Transverse colon (tissue), 4 donors: ENCODE measurements at regions not wholly inside any gene's neighbourhood (a gene's known extent, or its start where the extent isn't known, plus 50 kb on each side); places are given as distances from the start of the nearest gene placed in this dataset.

Experiments
- DNase-seq: peaks from one replicate; pipeline ENCODE4 v3.0.0-alpha.2; 2019
- H3K27ac ChIP-seq, 4 donors: fragments of 200-600 bp; sonication (generic); 2 replicates each; pipeline ENCODE4 v1.5.1; 2016 to 2018; ENCODE audit warnings: inconsistent platforms in 4 of 4
- H3K27me3 ChIP-seq: fragments of 200-600 bp; sonication (generic); 2 replicates; pipeline ENCODE4 v1.5.1; 2017; ENCODE audit warnings: inconsistent platforms
- H3K36me3 ChIP-seq, 4 donors: fragments of 200-600 bp; sonication (generic); 2 replicates each; pipeline ENCODE4 v1.5.1; 2017 to 2019; ENCODE audit warnings: inconsistent platforms in 4 of 4
- H3K4me1 ChIP-seq, 4 donors: fragments of 200-600 bp; sonication (generic); 2 replicates each; pipeline ENCODE4 v1.5.1; 2017 to 2020; ENCODE audit warnings: inconsistent platforms in 4 of 4
- H3K4me3 ChIP-seq, 4 donors: fragments of 200-600 bp; sonication (generic); 1 replicate in 1 of 4; 2 replicates in 3 of 4; pipeline versions ENCODE4 v1.5.1 to v1.6.1; 2017 to 2019; ENCODE audit warnings: inconsistent platforms in 4 of 4
- H3K9me3 ChIP-seq, 2 donors: fragments of 200-600 bp; sonication (generic); 2 replicates each; pipeline ENCODE4 v1.5.1; 2017 to 2019; ENCODE audit warnings: inconsistent platforms in 2 of 2
- CTCF ChIP-seq, 5 experiments: fragments of 200-600 bp in 3 of 5; fragments of 450-650 bp in 2 of 5; sonication (generic) in 3 of 5; IDR thresholded peaks; 1 replicate in 2 of 5; 2 replicates in 3 of 5; pipeline ENCODE4 v1.5.1; 2016 to 2017; ENCODE audit warnings: antibody characterized with exemption in 5 of 5, inconsistent platforms in 3 of 5, mild to moderate bottlenecking in 2 of 5, moderate library complexity in 1 of 5
- EP300 ChIP-seq: sonication (generic); formaldehyde crosslinking; IDR thresholded peaks from one replicate; pipeline ENCODE4 v1.6.1; 2017; ENCODE audit warnings: antibody characterized with exemption, low read depth
- POLR2A ChIP-seq: fragments of 450-650 bp; IDR thresholded peaks from one replicate; pipeline ENCODE4 v1.6.1; 2016; ENCODE audit warnings: antibody characterized with exemption, mild to moderate bottlenecking, moderate library complexity
- POLR2AphosphoS5 ChIP-seq, 3 donors: sonication (generic); formaldehyde crosslinking; IDR thresholded peaks; one replicate each; pipeline ENCODE4 v1.6.1; 2016; ENCODE audit warnings: antibody characterized with exemption in 3 of 3
- WGBS, 2 donors: methylation state at CpG; one replicate each; pipeline ENCODE4 v1.1.5; 2018; ENCODE audit warnings: low coverage in 1 of 2; 5-methylcytosine and 5-hydroxymethylcytosine counted together
- in situ Hi-C, 4 donors: fragments of 200-750 bp; cut with MboI; loops; one replicate each; pipeline versions ENCODE4 v1.15.0 to v1.15.1; 2017; ENCODE audit warnings: low sequenced_read_pairs in 3 of 4, low pct_ligation_motif_present in 1 of 4, low pct_unique_long_range_greater_than_20kb in 1 of 4
- intact Hi-C: fragments of 100-400 bp; cut with DNase I; formaldehyde crosslinking; loops from one replicate; pipeline ENCODE4 v1.15.1; 2023; ENCODE audit warnings: low total_unique reads

GRCh38 chr12:76701690-76702089, 62.2 kb upstream of the ZDHHC17 start:
- in situ Hi-C loops = no loop called here
- Histone ChIP-seq H3K27me3 (no peaks in the 10 kb centered on the region), H3K36me3 (no peaks in the 10 kb centered on the region), H3K27ac (no peak overlapping the region), H3K9me3 (no peaks in the 10 kb centered on the region), H3K4me3 (no peak overlapping the region), H3K4me1 (peaks cover 0 to 4% (median 0%) of the 10 kb centered on the region in 4 donors)
- TF ChIP-seq EP300 (no peak), POLR2AphosphoS5 (IDR thresholded peaks at IDR 0.05) (no peak), POLR2A (no peak), CTCF (IDR thresholded peaks at IDR 0.05) (no peak)
- DNase-seq = no peak
- 57 to 95% methylated on average over 1 of the region's 1 CpG for WGBS, 2 donors
- intact Hi-C loops = no loop called here

- no peak for DNase-seq
- H3K9me3 ChIP-seq = no peaks in the 10 kb centered on the region
- H3K27me3 ChIP-seq = no peaks in the 10 kb centered on the region
- H3K36me3 ChIP-seq = no peaks in the 10 kb centered on the region
- no peak for TF ChIP-seq POLR2AphosphoS5 (IDR thresholded peaks at IDR 0.05)
- no peak for TF ChIP-seq CTCF (IDR thresholded peaks at IDR 0.05)
- no peak for TF ChIP-seq EP300
- no peak for TF ChIP-seq POLR2A
- intact Hi-C loops = no loop called here
- no peak overlapping the region for H3K4me3 ChIP-seq
- H3K4me1 ChIP-seq = peaks cover 0 to 5% (median 0%) of the 10 kb centered on the region in 4 donors
- 84 to 89% methylated on average over 4 of the region's 4 CpGs for WGBS, 2 donors
- in situ Hi-C loops = no loop called here
- no peak overlapping the region for H3K27ac ChIP-seq
Observed at GRCh38 chr12:76702946-76703345, 61.0 kb upstream of the ZDHHC17 start.

GRCh38 chr12:76704693-76705092, 59.2 kb upstream of the ZDHHC17 start:
- in situ Hi-C loops (no loop called here), intact Hi-C loops (no loop called here)
- TF ChIP-seq POLR2AphosphoS5 (IDR thresholded peaks at IDR 0.05) = no peak
- no peak for TF ChIP-seq CTCF (IDR thresholded peaks at IDR 0.05)
- no peak for TF ChIP-seq POLR2A
- TF ChIP-seq EP300 = no peak
- no peak for DNase-seq
- Histone ChIP-seq H3K4me3 (no peak overlapping the region), H3K9me3 (no peaks in the 10 kb centered on the region), H3K27me3 (no peaks in the 10 kb centered on the region), H3K36me3 (no peaks in the 10 kb centered on the region), H3K4me1 (peaks cover 0 to 8% (median 0%) of the 10 kb centered on the region in 4 donors), H3K27ac (no peak overlapping the region)
- WGBS, 2 donors = 92 to 95% methylated on average over 2 of the region's 2 CpGs

GRCh38 chr12:76706101-76706500, 57.8 kb upstream of the ZDHHC17 start:
- Histone ChIP-seq H3K4me3 (no peak overlapping the region), H3K27ac (no peak overlapping the region), H3K36me3 (no peaks in the 10 kb centered on the region), H3K9me3 (no peaks in the 10 kb centered on the region), H3K27me3 (no peaks in the 10 kb centered on the region), H3K4me1 (peaks cover 0 to 8% (median 0%) of the 10 kb centered on the region in 4 donors)
- intact Hi-C loops = no loop called here
- no peak for DNase-seq
- TF ChIP-seq POLR2A (no peak), CTCF (IDR thresholded peaks at IDR 0.05) (no peak), POLR2AphosphoS5 (IDR thresholded peaks at IDR 0.05) (no peak), EP300 (no peak)
- in situ Hi-C loops = no loop called here
